Karpas-422 (cell line): ENCODE measurements at regions not wholly inside any gene's neighbourhood (a gene's known extent, or its start where the extent isn't known, plus 50 kb on each side); places are given as distances from the start of the nearest gene placed in this dataset.

ENCODE experiments used
- DNase-seq: peaks from one replicate; pipeline ENCODE4 v3.0.0-alpha.2; 2015
- H2AFZ ChIP-seq: fragments of 200-600 bp; sonication (generic); 2 replicates; pipeline ENCODE4 v1.6.1; 2014; ENCODE audit warnings: antibody characterized with exemption, low read length, mixed read lengths
- H3K27ac ChIP-seq: fragments of 200-600 bp; sonication (generic); 2 replicates; pipeline ENCODE4 v1.5.1; 2014; ENCODE audit warnings: mild to moderate bottlenecking, low read length, moderate library complexity
- H3K27me3 ChIP-seq: fragments of 200-600 bp; sonication (generic); 2 replicates; pipeline ENCODE4 v1.6.1; 2014; ENCODE audit warnings: low read length, mixed read lengths
- H3K36me3 ChIP-seq: fragments of 200-600 bp; sonication (generic); 2 replicates; pipeline ENCODE4 v1.6.1; 2014; ENCODE audit warnings: low read length, mixed read lengths; ENCODE audit not compliant: insufficient read depth
- H3K4me1 ChIP-seq: fragments of 200-600 bp; sonication (generic); 2 replicates; pipeline ENCODE4 v1.6.1; 2014; ENCODE audit warnings: mild to moderate bottlenecking, low read length, mixed read lengths
- H3K4me2 ChIP-seq: fragments of 200-600 bp; sonication (generic); 2 replicates; pipeline ENCODE4 v1.6.1; 2014; ENCODE audit warnings: low read length, low read depth, mild to moderate bottlenecking; ENCODE audit not compliant: poor library complexity, severe bottlenecking
- H3K4me3 ChIP-seq: fragments of 200-600 bp; sonication (generic); 2 replicates; pipeline ENCODE4 v1.5.1; 2014; ENCODE audit warnings: mild to moderate bottlenecking, antibody characterized with exemption, low read length, mixed read lengths
- H3K79me2 ChIP-seq: fragments of 200-600 bp; sonication (generic); 2 replicates; pipeline ENCODE4 v1.6.1; 2014; ENCODE audit warnings: mild to moderate bottlenecking, low read length, mixed read lengths
- H3K9ac ChIP-seq: fragments of 200-600 bp; sonication (generic); 2 replicates; pipeline ENCODE4 v1.6.0; 2014; ENCODE audit warnings: low read length
- H3K9me2 ChIP-seq: fragments of 200-600 bp; sonication (generic), shearing (Covaris generic); replicated peaks from 2 replicates; pipeline ENCODE4 v1.6.0; 2014; ENCODE audit warnings: mild to moderate bottlenecking, low read length, moderate library complexity; ENCODE audit not compliant: insufficient read depth
- H3K9me3 ChIP-seq: fragments of 300-700, 200-600 bp; sonication (generic); 2 replicates; pipeline ENCODE4 v1.6.1; 2014; ENCODE audit warnings: low read length, mixed read lengths
- H4K20me1 ChIP-seq: fragments of 200-600 bp; sonication (generic); 2 replicates; pipeline ENCODE4 v1.6.1; 2014; ENCODE audit warnings: mild to moderate bottlenecking, antibody characterized with exemption, low read length, low read depth; ENCODE audit not compliant: insufficient read depth

DNA sequence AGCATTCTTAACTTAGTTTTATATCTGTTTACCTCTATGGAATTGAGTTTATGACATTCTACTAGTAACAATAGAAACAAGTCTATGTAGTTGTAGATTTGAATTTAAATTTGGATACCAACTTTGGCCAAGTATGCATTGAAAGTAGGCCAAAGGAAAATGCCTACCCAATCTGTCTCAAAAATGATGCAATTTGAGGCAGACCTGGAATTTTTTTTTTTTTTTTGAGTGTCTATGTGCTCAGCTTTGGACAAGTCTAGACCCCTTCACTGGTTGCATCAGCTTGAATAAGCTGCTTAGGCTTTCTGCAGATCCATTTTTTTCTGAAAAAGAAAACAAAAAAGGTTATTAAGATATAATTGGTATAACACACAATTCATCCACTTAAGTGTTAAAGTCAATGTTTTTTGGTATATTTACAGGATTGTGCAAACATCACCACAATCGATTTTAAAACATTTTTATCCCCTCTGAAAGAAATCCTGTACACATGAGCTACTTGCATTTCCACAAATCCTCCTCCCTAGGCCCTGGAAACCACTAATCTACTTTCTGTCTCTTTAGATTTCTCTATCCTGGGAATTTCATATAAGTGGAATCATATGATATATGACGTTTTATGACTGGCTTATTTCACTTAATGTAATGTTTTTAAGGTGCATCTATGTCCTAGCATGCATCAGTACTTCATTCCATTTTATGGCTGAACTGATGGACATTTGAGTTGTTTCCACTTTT, 185.1 kb upstream of the CCDC68 start:
- H3K9me3 ChIP-seq, result no peaks in the 10 kb centered on the region; the same call in 1 of the 2 replicates
- no peak overlapping the region for H2AFZ ChIP-seq
- no peaks in the 10 kb centered on the region for H3K9me2 ChIP-seq
- no peaks in the 10 kb centered on the region for H3K4me1 ChIP-seq
- H3K9ac ChIP-seq, result no peak overlapping the region
- DNase-seq, result no peak
- H3K27me3 ChIP-seq, result no peaks in the 10 kb centered on the region
- H3K27ac ChIP-seq, result no peak overlapping the region
- H3K4me2 ChIP-seq, result no peak overlapping the region
- no peaks in the 10 kb centered on the region for H4K20me1 ChIP-seq
- H3K36me3 ChIP-seq, result no peaks in the 10 kb centered on the region
- no peaks in the 10 kb centered on the region for H3K79me2 ChIP-seq
- H3K4me3 ChIP-seq, result no peak overlapping the region

DNA sequence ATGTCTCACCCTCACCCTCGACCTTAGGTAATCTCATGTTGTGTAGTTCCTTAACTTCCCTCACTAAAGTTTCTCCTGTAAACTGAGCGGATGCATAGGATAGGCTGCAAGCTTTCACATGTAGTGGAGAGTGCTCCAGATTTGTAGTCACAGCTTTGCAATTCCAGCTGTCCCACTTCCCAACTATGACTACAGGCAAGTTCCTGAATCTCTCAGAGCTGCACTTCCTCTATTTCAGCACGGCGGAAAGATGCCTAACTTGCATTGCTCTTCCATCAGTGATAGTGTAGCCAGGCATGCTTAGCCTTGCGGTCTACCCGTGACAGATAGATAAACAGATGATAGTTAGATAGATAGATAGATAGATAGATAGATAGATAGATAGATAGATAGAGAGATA, 183.1 kb upstream of the CCDC68 start:
- H3K27me3 ChIP-seq, result no peaks in the 10 kb centered on the region
- H3K27ac ChIP-seq, result no peak overlapping the region
- H3K9me2 ChIP-seq, result no peaks in the 10 kb centered on the region
- no peaks in the 10 kb centered on the region for H3K36me3 ChIP-seq
- H2AFZ ChIP-seq, result no peak overlapping the region
- H3K4me1 ChIP-seq, result no peaks in the 10 kb centered on the region
- no peak overlapping the region for H3K4me3 ChIP-seq
- no peaks in the 10 kb centered on the region; the same call in 1 of the 2 replicates for H3K9me3 ChIP-seq
- no peak overlapping the region for H3K4me2 ChIP-seq
- H3K9ac ChIP-seq, result no peak overlapping the region
- no peaks in the 10 kb centered on the region for H3K79me2 ChIP-seq
- no peaks in the 10 kb centered on the region for H4K20me1 ChIP-seq
- DNase-seq, result no peak

DNA sequence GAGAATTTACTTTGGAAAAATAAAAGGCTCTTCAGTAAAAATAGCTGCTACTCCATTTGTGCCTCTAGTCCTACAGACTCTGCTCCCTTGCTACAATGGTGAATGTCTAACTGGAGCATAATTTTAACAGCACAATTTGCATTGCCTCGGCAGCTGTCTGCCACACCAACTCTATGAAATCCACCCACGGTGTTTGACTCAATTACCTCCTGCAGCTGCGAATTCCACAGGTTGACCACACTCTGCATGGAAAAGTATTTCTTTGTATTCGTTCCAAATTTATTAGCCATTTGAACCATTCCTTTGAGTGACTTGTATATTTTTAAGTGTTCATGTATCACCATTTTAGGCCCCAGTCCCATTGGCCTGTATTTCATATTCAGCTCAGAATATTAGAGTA, 182.1 kb upstream of the CCDC68 start:
- no peaks in the 10 kb centered on the region for H3K27me3 ChIP-seq
- no peaks in the 10 kb centered on the region for H3K36me3 ChIP-seq
- H2AFZ ChIP-seq, result no peak overlapping the region
- DNase-seq, result no peak
- no peaks in the 10 kb centered on the region for H3K9me2 ChIP-seq
- H3K79me2 ChIP-seq, result no peaks in the 10 kb centered on the region
- no peak overlapping the region for H3K4me3 ChIP-seq
- H4K20me1 ChIP-seq, result no peaks in the 10 kb centered on the region
- H3K4me2 ChIP-seq, result no peak overlapping the region
- no peak overlapping the region for H3K27ac ChIP-seq
- no peak overlapping the region for H3K9ac ChIP-seq
- H3K4me1 ChIP-seq, result no peaks in the 10 kb centered on the region
- H3K9me3 ChIP-seq, result no peaks in the 10 kb centered on the region; the same call in 1 of the 2 replicates

DNA sequence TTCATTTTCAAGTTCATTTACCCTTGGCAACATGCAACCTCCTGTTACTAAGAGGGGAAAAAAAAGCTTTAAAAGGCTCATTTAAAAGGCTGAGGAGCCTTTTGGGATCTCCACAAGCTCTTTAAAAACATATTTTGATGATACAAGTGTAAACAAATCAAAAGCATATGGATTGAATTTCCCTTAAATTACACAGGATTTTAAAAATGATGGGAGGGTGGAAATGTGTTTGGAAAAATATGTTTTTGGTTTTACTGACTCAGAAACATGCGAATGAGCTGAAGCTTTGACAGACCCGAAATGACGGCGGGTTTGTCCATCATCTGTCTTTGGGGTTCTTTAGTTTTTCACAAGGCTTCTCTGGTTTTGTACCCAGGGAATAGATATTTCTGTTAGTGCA, 180.6 kb upstream of the CCDC68 start:
- Histone ChIP-seq H3K4me1 (no peaks in the 10 kb centered on the region), H3K4me2 (no peak overlapping the region), H3K36me3 (no peaks in the 10 kb centered on the region), H3K9me3 (no peaks in the 10 kb centered on the region; the same call in 1 of the 2 replicates), H4K20me1 (no peaks in the 10 kb centered on the region), H3K79me2 (no peaks in the 10 kb centered on the region), H3K9ac (no peak overlapping the region), H2AFZ (no peak overlapping the region), H3K4me3 (no peak overlapping the region), H3K27ac (no peak overlapping the region), H3K27me3 (no peaks in the 10 kb centered on the region), H3K9me2 (no peaks in the 10 kb centered on the region)
- DNase-seq, result no peak

DNA sequence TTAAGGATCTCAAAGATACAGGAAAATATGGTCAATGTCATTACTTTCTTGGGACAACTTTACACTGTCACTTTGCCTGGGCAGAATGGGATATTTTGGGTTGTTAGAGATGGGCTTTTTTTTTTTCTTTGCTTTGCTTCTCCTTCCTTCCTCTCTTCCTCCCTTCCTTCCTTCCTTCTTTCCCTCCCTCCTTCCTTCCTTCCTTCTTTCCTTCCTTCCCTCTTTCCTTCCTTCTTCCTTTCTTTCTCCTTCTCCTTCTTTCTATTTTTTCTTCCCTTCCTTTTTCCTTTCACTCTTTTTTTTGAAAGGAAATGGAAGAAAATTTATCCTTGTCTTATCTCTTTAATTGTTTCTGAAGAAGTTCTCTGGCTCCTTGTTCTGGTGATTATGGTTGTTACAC, 180.0 kb upstream of the CCDC68 start:
- Histone ChIP-seq H3K9ac (no peak overlapping the region), H3K79me2 (no peaks in the 10 kb centered on the region), H3K4me1 (no peaks in the 10 kb centered on the region), H3K9me2 (no peaks in the 10 kb centered on the region), H3K9me3 (no peaks in the 10 kb centered on the region; the same call in 1 of the 2 replicates), H3K27me3 (no peaks in the 10 kb centered on the region), H3K27ac (no peak overlapping the region), H2AFZ (no peak overlapping the region), H3K36me3 (no peaks in the 10 kb centered on the region), H3K4me2 (no peak overlapping the region), H3K4me3 (no peak overlapping the region), H4K20me1 (no peaks in the 10 kb centered on the region)
- DNase-seq, result no peak

DNA sequence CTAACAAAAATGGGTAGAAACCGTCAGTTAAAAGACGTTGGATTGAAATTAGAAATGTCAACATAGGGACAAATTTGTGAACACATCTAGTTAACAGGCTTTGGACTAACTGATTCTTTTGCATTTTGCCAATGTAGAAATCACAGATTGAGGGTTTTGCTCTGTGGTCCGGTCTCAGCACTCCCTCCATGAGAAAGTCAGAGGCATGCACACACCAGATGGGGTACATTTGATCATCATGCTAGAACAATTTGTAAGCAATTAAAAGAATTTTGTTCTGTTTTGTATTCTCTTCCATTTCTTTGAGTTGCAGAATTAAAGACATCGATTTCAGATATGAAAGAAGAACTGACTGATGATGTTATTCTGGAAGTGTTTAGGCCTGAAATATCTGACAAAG, 179.1 kb upstream of the CCDC68 start:
- H3K27ac ChIP-seq, result no peak overlapping the region
- no peaks in the 10 kb centered on the region for H3K27me3 ChIP-seq
- H3K9me3 ChIP-seq, result no peaks in the 10 kb centered on the region; the same call in 1 of the 2 replicates
- no peak overlapping the region for H2AFZ ChIP-seq
- H3K36me3 ChIP-seq, result no peaks in the 10 kb centered on the region
- H3K4me1 ChIP-seq, result no peaks in the 10 kb centered on the region
- H3K9ac ChIP-seq, result no peak overlapping the region
- no peak overlapping the region for H3K4me2 ChIP-seq
- H3K79me2 ChIP-seq, result no peaks in the 10 kb centered on the region
- no peak for DNase-seq
- no peaks in the 10 kb centered on the region for H3K9me2 ChIP-seq
- no peaks in the 10 kb centered on the region for H4K20me1 ChIP-seq
- no peak overlapping the region for H3K4me3 ChIP-seq

DNA sequence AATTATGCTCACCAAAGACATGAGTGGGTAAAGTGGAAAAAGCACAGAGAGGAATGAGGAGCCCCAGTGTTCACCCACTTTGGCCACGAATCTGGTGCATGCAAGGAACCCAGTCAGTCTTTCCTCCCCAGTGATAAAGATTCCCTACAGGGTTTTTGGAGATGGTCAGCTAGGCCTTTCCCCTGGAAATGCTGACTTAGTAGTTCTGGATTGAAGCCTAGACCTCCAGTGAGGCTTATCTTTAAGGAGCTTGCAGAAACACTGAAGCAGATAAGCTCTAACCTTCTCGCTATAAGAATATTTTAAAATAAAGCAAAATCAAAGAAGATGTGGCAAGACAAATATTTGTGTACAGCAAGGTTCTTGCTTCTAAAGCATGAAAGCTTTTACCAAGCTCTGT, 178.3 kb upstream of the CCDC68 start:
- Histone ChIP-seq H3K27ac (no peak overlapping the region), H3K27me3 (no peaks in the 10 kb centered on the region), H2AFZ (no peak overlapping the region), H3K4me1 (no peaks in the 10 kb centered on the region), H4K20me1 (no peaks in the 10 kb centered on the region), H3K9ac (no peak overlapping the region), H3K9me2 (no peaks in the 10 kb centered on the region), H3K79me2 (no peaks in the 10 kb centered on the region), H3K36me3 (no peaks in the 10 kb centered on the region), H3K9me3 (no peaks in the 10 kb centered on the region), H3K4me3 (no peak overlapping the region), H3K4me2 (no peak overlapping the region)
- DNase-seq, result no peak

DNA sequence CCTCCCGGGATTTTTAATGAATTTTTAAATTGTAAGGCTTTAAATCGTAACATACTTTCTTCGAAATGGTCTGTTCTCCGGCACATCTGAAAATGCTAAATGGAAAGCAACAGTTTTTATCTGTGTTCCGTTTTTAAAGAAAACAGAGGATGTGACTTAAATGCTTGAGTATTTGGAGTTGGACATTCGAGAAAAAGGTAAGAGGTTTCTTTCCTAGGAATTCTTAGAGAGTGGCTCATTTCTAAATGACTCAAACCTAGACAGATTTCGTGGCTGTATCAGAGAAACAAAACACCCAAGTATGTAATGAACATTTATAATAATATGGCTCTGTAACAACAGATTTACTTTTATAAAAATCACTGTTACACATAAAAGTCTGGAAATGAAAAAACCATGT, 177.6 kb upstream of the CCDC68 start:
- Histone ChIP-seq H3K9me2 (no peaks in the 10 kb centered on the region), H4K20me1 (no peaks in the 10 kb centered on the region), H3K4me3 (no peak overlapping the region), H3K27ac (no peak overlapping the region), H2AFZ (no peak overlapping the region), H3K9me3 (no peaks in the 10 kb centered on the region), H3K9ac (no peak overlapping the region), H3K4me1 (no peaks in the 10 kb centered on the region), H3K36me3 (no peaks in the 10 kb centered on the region), H3K4me2 (no peak overlapping the region), H3K27me3 (no peaks in the 10 kb centered on the region), H3K79me2 (no peaks in the 10 kb centered on the region)
- no peak for DNase-seq
